SH-SY5Y (cell line): ENCODE measurements at regions not wholly inside any gene's neighbourhood (a gene's known extent, or its start where the extent isn't known, plus 50 kb on each side); places are given as distances from the start of the nearest gene placed in this dataset.

Source experiments
- GATA2 ChIP-seq: IDR thresholded peaks from 2 replicates; pipeline ENCODE4 v1.6.1; 2011; ENCODE audit warnings: mild to moderate bottlenecking, low read depth, low read length
- GATA3 ChIP-seq: IDR thresholded peaks from 2 replicates; pipeline ENCODE4 v1.6.1; 2011; ENCODE audit warnings: low read depth, mild to moderate bottlenecking, low read length, moderate library complexity

DNA sequence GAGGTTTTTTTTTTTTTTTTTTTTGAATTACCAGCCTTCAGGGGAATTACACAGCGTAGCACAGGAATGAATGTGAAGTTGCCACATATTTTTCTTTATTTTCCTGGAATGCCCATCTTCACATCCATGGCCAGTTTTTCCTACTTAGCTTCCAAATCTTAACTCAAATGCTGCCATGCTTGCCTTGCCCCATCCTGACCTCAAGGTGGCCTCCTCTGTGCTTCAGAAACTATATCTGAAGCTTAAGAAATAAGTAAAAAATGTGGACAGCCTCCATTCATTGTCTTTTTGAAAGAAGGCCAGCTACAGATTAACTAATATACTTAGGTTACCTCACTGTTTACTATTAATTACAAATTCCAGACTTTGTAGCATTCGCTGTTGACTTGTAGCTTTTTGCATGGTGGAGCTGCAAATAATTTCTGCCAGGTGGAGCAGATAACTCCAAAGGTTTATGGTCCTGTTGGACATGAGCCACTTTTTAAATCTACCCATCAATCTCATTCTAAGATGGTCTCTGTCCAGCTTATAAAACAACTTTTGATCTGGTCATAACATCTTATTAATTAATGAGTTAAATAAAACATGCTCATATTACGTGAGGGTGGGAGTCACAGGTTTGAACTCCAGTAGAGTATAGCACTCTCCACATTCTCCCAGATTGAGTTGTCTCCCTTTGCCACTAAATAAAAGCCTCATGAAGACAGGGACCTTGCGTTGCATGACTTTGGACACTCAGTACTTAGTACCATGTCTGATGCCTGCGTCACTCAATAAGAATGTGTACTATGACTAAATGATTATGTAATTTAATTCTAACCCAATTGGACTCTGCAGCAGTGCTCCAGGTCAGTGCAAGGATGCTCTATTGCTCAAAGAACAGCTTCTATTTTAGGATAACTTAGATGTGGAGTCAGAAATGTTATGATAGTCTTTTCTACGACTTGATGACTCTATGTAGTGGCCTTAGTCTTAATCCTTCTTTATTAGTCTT is 678.6 kb upstream of the CITED2 start:
- no peak for TF ChIP-seq GATA3
- TF ChIP-seq GATA2: no peak
